H54 (cell line): ENCODE measurements at regions not wholly inside any gene's neighbourhood (a gene's known extent, or its start where the extent isn't known, plus 50 kb on each side); places are given as distances from the start of the nearest gene placed in this dataset.

Experiments
- DNase-seq: peaks from one replicate; pipeline ENCODE4 v3.0.0; 2011; ENCODE audit warnings: low spot score, mixed read lengths; ENCODE audit not compliant: insufficient read length
- FAIRE-seq: peaks from 3 replicates; lab custom pipeline; 2011; peaks lifted over from hg19 to GRCh38; lab: Jason Lieb, UNC
- POLR2A ChIP-seq: IDR thresholded peaks from 2 replicates; pipeline ENCODE4 v1.6.1; 2011; ENCODE audit warnings: low read depth, mild to moderate bottlenecking, low read length

DNA sequence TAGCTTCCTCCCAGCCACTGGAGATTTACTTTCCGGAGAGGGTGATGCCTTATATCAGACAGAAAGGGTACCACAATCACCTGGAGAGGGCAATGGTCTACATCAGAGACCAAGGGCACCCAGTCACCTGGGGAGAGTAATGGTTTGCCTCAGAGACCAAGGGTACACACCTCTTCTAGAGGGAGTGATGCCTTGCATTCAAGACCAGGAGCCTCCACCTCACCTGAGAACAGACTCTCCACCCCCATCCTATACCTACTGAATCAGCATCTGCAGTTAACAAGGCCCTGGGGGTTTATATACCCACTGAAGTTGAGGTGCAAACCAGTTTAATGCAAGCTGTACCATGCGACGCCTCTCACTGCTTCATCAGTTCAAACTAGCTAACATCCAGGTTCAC, 270.2 kb upstream of the IGFBP3 start:
- TF ChIP-seq POLR2A: no peak
- DNase-seq (no peak), FAIRE-seq (no peak)

DNA sequence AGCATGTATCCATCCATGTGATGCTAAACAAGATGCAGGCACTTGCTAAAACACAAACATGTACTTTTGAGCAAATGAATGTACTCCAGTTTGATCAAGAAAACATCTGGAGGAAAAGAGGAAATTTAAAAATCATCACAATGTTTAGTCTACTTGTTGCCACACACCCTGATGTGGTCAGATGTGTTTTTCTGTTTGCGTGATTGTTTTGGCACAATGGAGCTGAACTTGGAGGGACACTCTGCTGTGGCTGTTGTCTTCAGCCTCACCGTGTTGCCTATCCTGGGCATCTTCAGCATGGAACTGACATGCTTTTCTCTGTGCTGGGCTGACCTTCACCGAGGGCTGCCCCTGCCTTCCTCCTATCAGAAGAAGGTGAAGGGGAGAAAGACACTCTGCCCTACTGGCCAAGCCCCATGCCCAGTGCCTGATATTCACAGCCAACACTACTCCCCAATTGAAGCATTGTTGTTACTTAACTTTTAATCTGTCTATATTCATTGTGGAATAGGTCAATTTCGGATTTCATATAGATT, 268.3 kb upstream of the IGFBP3 start:
- no peak for DNase-seq
- TF ChIP-seq POLR2A: no peak
- FAIRE-seq: no peak

DNA sequence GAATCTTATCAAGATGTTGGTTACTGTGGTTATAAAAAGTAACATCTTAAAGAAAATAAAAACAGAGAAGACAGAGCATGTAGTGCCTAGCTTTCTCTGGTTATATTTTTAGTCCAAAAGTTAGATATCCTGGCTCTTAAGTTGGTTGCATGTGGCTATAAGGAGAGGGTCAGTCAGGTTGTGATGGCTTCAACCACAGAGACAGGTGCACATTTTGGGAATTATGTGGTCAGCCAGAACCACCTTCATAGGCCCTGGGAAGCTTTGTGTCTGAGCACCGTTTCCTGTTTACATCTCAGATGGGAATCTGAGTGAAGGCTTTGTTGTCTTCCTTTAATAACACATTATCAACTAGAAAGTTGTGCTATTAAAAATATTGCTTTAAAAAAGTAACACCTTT, 265.1 kb upstream of the IGFBP3 start:
- no peak for FAIRE-seq
- TF ChIP-seq POLR2A: no peak
- no peak for DNase-seq

DNA sequence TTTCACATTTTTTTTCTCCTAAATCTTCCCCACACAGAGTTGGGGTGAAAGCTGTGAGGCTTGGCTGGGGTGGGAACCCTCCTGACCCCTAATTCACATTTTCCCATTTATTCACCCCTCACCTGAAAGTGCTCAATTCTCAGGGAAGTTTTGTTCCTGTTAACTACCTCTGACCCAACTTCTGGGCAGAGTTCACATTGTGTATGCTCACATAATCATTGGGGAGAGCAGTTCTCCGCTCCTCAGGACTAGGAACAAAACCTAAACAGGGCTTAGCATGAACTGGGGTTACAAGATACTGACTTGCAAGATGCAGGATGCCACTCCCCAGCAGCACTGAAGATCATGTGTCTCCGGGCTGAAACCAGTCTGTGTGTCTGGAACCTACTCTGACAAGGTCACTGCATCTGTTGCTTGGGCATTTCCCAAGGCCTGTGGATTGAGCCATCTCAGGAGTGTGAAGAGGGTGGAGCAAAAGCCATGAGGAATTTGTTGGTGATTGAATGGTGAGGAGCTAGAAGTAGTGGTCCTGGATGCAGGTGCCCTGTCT, 258.1 kb upstream of the IGFBP3 start:
- no peak for FAIRE-seq
- no peak for DNase-seq

DNA sequence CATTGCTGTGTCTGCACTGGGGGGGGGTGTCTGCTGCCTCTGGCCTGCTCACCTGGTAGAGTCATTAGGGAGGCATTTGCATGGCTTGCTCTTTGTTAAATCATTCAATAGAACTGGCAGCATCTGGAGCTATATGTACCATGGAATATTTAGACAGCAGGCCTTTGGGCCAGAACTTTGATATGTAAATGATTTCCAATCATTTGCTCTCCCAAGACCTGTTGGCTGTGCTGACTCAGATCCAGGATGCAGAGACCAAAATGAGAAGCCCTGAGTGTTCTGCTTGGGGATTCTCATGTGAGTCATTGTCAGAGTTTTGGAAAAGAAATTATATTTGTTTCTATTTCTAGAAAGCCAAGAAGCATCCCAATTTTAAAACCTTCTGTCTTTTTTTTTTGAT, 257.6 kb upstream of the IGFBP3 start:
- peak; percentile 44 for DNase-seq
- no peak for TF ChIP-seq POLR2A
- no peak for FAIRE-seq

More for the DNA sequence above, 258.1 kb upstream of the IGFBP3 start:
- no peak for TF ChIP-seq POLR2A

DNA sequence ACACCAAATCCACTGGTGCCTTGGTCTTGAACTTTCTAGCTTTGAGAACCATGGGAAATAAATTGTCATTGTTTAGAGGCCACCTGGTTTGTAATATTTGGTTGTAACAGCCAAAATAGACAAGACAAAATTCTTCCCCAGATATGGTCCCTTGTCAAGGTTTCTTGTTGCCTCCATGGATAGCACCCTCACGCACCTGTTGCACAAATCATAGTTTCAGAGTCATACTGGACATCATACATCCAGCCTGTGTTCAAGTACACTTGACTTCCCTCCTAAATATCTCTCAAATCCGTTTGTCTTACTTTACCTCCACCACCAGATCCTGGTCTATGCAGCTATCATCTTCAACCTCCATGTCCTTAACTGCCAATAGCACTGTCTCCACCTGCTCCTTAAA, 256.7 kb upstream of the IGFBP3 start:
- no peak for DNase-seq
- FAIRE-seq: no peak
- no peak for TF ChIP-seq POLR2A

DNA sequence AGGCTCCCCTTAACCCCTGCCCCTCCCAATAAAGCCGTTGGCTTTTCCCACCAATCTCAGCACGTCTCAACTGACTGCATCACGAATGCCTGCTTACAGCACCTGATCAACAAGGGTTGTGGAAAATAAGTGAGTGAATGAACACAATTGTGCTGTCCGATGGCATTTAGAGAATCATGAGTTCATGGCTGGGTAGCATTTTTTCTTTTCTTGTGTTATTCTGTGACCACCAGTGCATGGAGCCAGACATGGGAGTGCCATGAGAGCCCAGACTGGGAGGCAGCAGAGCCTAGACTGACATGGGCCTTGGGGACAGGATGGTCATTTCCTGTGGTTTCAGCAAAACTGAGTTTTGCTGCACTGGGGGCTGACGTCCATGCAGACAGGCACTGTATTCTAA, 254.1 kb upstream of the IGFBP3 start:
- TF ChIP-seq POLR2A: no peak
- FAIRE-seq (no peak), DNase-seq (no peak)

DNA sequence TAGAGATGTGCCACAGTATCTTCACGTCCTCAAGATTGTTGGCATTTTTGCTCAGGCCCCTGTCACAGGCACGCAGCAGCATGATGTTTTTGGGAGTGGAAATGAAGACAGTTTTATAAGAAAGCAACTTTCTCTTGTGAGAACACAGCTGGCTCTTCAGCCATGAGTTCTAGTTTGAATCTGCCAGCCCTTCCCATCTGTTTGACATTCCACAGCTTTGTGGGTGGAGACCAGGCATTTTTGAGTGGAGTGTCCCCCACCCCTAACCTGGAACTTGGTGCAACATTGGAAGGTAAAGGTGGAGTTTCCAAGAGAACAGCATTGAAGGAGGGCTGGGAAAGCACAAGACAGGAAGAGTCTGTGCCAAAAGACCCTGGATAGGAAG, 253.1 kb upstream of the IGFBP3 start:
- FAIRE-seq (no peak), DNase-seq (no peak)
- no peak for TF ChIP-seq POLR2A

DNA sequence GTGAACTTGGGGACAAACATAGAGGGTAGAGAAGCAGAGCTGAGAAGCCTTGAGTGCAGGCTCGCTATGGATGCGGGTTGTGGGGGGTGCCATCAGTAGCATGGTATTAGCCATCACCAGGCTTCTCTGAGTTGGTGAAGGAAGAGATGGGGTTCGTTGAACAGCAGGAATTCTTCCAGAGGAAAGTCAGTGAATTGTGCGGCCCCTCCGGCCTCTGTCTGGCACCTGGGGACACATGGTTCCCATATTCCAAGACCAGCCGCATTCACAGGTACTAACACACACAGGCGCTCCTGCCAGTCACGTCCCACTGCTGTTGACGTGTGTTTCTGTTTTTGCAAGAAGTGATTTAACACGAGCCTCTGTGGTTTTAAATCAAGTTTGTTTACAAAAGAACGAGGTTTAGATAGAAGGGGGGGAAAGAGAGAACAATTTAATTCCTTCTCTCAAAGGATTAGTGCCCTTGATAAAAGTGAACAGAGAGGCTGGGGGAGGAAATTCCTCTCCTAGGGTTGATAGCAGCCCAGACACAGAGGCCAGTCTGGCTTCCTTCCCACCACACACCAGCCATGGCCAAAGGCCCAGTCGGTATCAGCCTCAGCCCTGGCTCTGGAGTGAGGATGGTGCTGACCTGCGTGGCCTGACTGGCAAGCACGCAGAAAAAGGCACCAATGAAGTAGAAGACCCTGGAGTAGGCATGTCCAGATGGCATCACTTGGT, 252.6 kb upstream of the IGFBP3 start:
- DNase-seq (no peak), FAIRE-seq (no peak)
- TF ChIP-seq POLR2A: no peak

DNA sequence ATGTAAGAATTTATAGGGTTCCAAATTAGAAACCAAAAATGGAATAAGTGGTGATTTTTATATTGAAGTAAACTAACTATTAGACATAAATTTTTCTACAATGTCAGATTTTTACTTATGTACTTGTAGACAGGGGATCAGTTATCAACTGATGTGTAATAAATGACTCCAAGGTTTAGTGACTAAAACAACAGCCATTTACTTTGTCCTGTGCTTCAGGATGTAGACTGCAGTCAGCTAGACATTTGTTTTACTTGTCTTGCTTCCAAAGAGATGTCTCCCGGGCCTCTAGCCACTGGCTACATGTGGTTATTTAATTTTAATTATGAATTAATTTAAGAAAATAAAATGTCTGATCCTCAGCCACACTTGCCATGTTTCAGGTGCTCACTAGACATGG, 249.7 kb upstream of the IGFBP3 start:
- no peak for DNase-seq
- no peak for TF ChIP-seq POLR2A
- FAIRE-seq: no peak

DNA sequence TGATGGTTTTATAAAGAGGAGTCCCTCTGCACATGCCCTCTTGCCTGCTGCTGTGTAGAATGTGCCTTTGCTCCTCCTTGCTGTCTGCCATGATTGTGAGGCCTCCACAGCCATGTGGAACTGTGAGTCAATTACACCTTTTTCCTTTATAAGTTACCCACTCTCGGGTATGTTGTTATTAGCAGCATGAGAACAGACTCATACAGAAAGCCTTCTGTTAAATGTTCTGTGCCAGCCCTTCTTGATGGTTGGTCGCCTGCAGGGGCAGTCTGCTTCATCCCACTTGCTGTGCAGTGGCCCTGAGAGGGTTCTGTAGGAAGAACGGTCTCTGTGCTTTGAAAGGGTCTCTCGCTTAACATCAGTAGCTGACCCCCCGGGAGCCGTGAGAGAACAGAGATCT, 248.9 kb upstream of the IGFBP3 start:
- no peak for FAIRE-seq
- no peak for TF ChIP-seq POLR2A
- DNase-seq: no peak

DNA sequence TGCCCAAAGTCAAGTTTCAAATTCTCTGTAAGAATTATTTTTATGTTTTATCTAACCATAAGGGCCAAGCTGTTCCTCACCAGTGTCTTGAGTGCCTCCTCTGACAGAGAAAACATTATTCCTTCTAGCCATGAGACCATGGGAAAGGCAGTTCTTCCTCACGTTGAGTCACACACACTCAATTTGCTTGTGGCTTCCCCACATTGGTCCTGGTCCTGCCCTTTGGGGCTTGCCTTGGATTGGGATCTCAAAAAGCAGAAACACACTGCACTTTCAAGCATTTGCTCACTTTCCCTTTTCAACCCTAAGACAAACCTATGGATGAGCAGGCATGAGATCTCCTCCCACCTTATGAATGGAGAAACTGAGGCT, 248.3 kb upstream of the IGFBP3 start:
- no peak for DNase-seq
- no peak for FAIRE-seq
- no peak for TF ChIP-seq POLR2A

DNA sequence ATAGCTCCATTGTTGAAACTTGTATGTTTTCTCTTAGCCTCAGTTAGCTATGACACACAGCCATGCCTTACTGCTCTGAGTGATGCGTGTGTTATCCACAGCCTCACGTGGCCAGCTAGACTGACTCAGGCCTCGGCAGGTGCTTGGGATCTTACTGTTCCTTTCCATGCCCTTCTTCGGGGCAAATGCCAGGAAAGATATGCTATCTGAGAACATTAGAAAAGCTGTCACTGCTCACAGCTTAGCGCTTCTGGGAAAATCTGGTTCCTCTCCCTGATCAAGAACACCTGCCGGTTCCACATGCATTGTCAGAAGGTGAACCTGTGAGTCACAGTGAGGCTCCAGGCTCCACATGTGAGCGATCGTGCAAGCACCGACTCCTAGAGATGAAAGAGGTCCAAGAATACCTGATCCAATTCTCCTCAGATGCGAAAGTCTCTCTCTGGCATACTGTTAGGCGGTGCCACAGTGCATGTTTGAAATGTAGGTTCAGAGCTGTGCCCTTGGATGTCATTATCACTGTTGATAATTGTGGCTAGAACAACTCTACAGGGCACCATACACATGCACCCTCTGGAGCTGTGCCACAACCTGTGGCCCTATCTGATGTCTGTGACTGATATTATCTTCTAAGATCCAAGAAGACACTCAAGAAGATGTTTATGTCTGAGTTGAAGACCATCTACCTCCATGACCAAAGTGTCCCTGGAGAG, 247.8 kb upstream of the IGFBP3 start:
- no peak for FAIRE-seq

DNA sequence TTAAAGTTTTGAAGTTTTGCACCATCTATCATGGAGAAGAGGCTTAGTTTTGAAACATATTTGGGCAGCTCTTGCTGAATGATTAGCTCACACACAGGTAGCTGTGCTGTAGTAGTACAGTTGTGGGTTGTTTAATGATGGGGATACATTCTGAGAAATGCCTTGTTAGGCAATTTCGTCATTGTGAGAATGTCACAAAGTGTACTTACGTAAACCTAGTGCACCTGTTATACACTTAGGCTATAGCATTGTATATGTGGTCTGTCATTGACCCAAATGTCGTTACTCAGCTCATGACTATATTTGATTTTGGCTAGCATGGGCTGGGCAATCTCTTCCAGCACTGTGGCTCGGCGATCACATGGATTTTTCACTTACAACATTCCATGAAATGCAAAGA, 247.2 kb upstream of the IGFBP3 start:
- no peak for TF ChIP-seq POLR2A
- FAIRE-seq: no peak
- DNase-seq: no peak

More for the DNA sequence above, 247.8 kb upstream of the IGFBP3 start:
- no peak for DNase-seq
- no peak for TF ChIP-seq POLR2A

DNA sequence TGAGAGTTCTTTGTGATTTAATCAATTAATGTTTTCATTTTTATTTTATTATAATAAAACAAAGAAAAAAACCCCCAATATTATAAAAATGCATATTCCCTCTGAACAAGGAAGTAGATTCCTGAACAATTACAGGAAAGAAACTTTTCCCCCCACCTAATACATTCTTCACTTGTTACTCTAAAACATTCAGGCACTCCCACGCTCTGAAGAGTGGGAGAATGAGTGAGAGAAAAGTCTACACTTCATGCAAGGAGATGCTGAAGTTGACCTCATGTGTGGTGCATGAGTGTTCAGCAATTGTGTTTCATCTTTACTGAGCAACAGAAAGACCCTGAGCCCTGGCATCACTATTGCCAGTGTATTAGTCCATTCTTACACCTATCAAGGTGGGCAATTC, 244.2 kb upstream of the IGFBP3 start:
- FAIRE-seq: no peak

More for the DNA sequence above, 244.2 kb upstream of the IGFBP3 start:
- TF ChIP-seq POLR2A: no peak
- no peak for DNase-seq
